Breast epithelium (tissue), 3 donors: ENCODE measurements at regions not wholly inside any gene's neighbourhood (a gene's known extent, or its start where the extent isn't known, plus 50 kb on each side); places are given as distances from the start of the nearest gene placed in this dataset.

Experiments used
- CTCF ChIP-seq, 3 donors: fragments of 450-650 bp; IDR thresholded peaks; one replicate each; pipeline ENCODE4 v1.5.1; 2016 to 2017; ENCODE audit warnings: antibody characterized with exemption in 3 of 3, mild to moderate bottlenecking in 3 of 3, moderate library complexity in 3 of 3
- POLR2A ChIP-seq: fragments of 450-650 bp; IDR thresholded peaks from one replicate; pipeline ENCODE4 v1.6.1; 2016; ENCODE audit warnings: antibody characterized with exemption, mild to moderate bottlenecking, moderate library complexity

- TF ChIP-seq POLR2A (no peak), CTCF (IDR thresholded peaks at IDR 0.05) (no peak)
These were observed 90.5 kb upstream of the ARMC3 start for GRCh38 chr10:22837351-22837750.
